Body of pancreas (tissue), 4 donors: ENCODE measurements at regions not wholly inside any gene's neighbourhood (a gene's known extent, or its start where the extent isn't known, plus 50 kb on each side); places are given as distances from the start of the nearest gene placed in this dataset.

Source experiments
- CTCF ChIP-seq, 7 experiments: fragments of 450-650 bp in 4 of 7; fragments of 200-600 bp in 3 of 7; sonication (generic) in 3 of 7; IDR thresholded peaks; one replicate each; pipeline ENCODE4 v1.5.1; 2016 to 2019; ENCODE audit warnings: antibody characterized with exemption in 7 of 7
- POLR2A ChIP-seq, 3 donors: fragments of 450-650 bp; IDR thresholded peaks; one replicate each; pipeline ENCODE4 v1.6.1; 2016; ENCODE audit warnings: antibody characterized with exemption in 3 of 3, mild to moderate bottlenecking in 2 of 3

DNA sequence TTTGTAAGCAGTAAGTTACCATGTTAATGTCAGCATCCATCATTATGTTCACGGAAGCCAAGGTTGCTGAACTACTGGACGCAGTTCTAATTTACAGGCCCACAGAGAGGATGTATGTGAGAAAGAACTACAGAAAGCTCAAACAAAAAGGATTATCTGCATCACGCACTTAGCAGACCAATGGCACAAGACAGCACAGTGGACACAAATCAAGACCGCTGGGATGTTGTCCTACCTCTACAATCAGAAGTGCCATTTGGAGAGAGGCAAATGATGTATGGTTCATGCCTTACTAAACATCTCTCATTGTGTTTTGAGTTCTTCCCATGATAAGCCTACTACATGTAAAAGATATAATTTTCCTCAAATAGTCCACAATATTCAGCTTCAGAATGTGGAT is 330.7 kb upstream of the CHAC2 start:
- TF ChIP-seq CTCF (IDR thresholded peaks at IDR 0.05) (no peak), POLR2A (IDR thresholded peaks at IDR 0.05) (no peak)
